ENCODE measurements at regions not wholly inside any gene's neighbourhood (a gene's known extent, or its start where the extent isn't known, plus 50 kb on each side); places are given as distances from the start of the nearest gene placed in this dataset.

DNA sequence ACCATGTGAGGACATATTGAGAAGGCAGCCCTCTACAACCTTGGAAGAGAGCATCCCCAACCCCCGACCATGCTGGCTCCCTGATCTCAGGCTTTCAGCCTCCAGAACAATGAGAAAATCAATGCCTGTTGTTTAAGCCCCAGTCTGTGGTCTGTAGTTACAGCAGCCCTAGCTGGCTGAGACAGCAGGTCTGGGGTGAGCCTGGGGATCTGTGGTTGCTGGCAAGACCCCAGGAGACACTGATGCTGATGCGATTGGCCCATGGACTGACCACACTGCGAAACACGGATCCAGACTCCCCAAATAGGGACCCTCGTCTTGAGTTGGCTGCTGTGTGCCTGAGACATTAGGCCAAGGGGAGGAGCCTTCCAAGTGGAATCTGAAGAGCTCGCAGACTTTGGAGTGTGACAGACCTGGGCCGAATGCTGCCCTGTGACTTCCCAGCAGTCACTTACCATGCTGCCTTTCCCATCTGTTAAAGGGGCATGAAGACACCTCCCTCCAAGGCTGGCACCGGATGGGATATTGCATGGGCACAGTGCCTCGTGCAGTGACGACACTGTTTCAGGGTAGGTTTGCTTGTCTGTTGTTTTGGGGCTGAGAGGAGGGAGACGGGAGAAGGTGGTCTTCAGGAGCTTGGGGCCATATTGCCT, 147.8 kb upstream of the RPL38 start:
- no peak overlapping the region for H3K9ac ChIP-seq (ENCODE audit: low read length)
- H3K9me3 ChIP-seq (ENCODE audit: low read length): no peaks in the 10 kb centered on the region
- H3K9me2 ChIP-seq (ENCODE audit: low read depth, low read length): no peaks in the 10 kb centered on the region
- TF ChIP-seq, protein P1, sequence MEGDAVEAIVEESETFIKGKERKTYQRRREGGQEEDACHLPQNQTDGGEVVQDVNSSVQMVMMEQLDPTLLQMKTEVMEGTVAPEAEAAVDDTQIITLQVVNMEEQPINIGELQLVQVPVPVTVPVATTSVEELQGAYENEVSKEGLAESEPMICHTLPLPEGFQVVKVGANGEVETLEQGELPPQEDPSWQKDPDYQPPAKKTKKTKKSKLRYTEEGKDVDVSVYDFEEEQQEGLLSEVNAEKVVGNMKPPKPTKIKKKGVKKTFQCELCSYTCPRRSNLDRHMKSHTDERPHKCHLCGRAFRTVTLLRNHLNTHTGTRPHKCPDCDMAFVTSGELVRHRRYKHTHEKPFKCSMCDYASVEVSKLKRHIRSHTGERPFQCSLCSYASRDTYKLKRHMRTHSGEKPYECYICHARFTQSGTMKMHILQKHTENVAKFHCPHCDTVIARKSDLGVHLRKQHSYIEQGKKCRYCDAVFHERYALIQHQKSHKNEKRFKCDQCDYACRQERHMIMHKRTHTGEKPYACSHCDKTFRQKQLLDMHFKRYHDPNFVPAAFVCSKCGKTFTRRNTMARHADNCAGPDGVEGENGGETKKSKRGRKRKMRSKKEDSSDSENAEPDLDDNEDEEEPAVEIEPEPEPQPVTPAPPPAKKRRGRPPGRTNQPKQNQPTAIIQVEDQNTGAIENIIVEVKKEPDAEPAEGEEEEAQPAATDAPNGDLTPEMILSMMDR (IDR thresholded peaks at IDR 0.05; ENCODE audit: low read length): no peak
- no peak for TF ChIP-seq EZH2 (IDR thresholded peaks at IDR 0.05; ENCODE audit: borderline replicate concordance, low read length)
- peaks cover 5% of the 10 kb centered on the region; the same call in 1 of the 2 replicates for H3K27me3 ChIP-seq (ENCODE audit: insufficient read depth, low read length)
- no peaks in the 10 kb centered on the region for H3K79me2 ChIP-seq (ENCODE audit: insufficient read depth, low read length)
- no peaks in the 10 kb centered on the region for H3F3A ChIP-seq (ENCODE audit: insufficient read depth, low read length)
- H3K4me1 ChIP-seq (ENCODE audit: insufficient read depth, low read length, severe bottlenecking): no peaks in the 10 kb centered on the region
- no peaks in the 10 kb centered on the region for H3K36me3 ChIP-seq (ENCODE audit: insufficient read depth, low read length)
- no peak overlapping the region for H3K4me3 ChIP-seq (ENCODE audit: low read depth, low read length, poor library complexity, severe bottlenecking)
- no peak overlapping the region for H2AFZ ChIP-seq (ENCODE audit: low read length)
- no peak overlapping the region for H3K4me2 ChIP-seq (ENCODE audit: low read length)
- no peaks in the 10 kb centered on the region for H4K20me1 ChIP-seq (ENCODE audit: insufficient read depth, low read length)
- no peak overlapping the region for H3K27ac ChIP-seq (ENCODE audit: low read depth, low read length, poor library complexity, severe bottlenecking)

DNA sequence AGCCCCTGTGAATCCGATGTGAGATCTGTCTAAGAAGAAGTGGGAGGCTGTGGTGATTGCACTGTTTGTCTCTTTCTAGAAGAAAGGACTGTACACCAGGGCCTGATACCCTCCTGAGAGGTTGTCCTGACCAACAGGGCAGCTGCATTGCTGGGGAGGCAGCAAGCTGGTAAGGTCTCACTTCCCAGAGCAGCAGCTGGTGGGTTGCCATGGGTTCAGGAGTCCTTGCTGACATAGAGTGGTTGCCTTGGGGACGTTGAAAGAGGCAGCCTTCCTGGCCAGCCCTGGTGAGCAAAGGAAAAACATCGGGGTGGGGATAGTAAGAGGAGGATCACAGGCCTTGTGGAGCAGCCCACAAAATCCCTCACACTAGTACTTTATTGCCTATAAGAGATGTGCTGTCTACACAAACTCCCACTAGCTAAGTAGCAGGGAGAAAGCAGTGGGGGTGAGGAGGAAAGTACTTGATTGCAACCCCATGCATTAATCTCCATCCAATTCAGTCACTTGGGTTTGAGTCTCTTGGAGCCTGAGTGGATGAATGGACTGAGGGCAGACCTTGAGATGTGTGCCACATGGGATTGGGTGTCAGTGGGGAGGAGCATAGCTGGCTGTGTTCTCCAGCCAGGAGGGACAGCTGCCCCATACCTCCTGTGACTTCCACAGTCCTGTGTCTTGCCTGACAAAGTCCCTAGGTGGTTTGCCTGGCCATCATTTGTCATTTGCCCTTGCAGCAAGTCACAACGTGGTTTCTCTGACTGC, 143.8 kb upstream of the RPL38 start:
- no peaks in the 10 kb centered on the region for H3K4me1 ChIP-seq (ENCODE audit: insufficient read depth, low read length, severe bottlenecking)
- H3K79me2 ChIP-seq (ENCODE audit: insufficient read depth, low read length): no peaks in the 10 kb centered on the region
- 0 out of 2 replicates have a peak, but pooled peaks cover 5% of the 10 kb centered on the region for H3K27me3 ChIP-seq (ENCODE audit: insufficient read depth, low read length)
- H3K9me2 ChIP-seq (ENCODE audit: low read depth, low read length): no peaks in the 10 kb centered on the region
- H3F3A ChIP-seq (ENCODE audit: insufficient read depth, low read length): no peaks in the 10 kb centered on the region
- H3K9ac ChIP-seq (ENCODE audit: low read length): no peak overlapping the region
- no peak overlapping the region for H3K4me2 ChIP-seq (ENCODE audit: low read length)
- H2AFZ ChIP-seq (ENCODE audit: low read length): no peak overlapping the region
- no peaks in the 10 kb centered on the region for H3K36me3 ChIP-seq (ENCODE audit: insufficient read depth, low read length)
- H3K9me3 ChIP-seq (ENCODE audit: low read length): no peaks in the 10 kb centered on the region
- no peak overlapping the region for H3K27ac ChIP-seq (ENCODE audit: low read depth, low read length, poor library complexity, severe bottlenecking)
- H3K4me3 ChIP-seq (ENCODE audit: low read depth, low read length, poor library complexity, severe bottlenecking): no peak overlapping the region
- TF ChIP-seq EZH2 (IDR thresholded peaks at IDR 0.05; ENCODE audit: borderline replicate concordance, low read length): no peak
- TF ChIP-seq, protein P1 (IDR thresholded peaks at IDR 0.05; ENCODE audit: low read length): no peak
- no peaks in the 10 kb centered on the region for H4K20me1 ChIP-seq (ENCODE audit: insufficient read depth, low read length)

DNA sequence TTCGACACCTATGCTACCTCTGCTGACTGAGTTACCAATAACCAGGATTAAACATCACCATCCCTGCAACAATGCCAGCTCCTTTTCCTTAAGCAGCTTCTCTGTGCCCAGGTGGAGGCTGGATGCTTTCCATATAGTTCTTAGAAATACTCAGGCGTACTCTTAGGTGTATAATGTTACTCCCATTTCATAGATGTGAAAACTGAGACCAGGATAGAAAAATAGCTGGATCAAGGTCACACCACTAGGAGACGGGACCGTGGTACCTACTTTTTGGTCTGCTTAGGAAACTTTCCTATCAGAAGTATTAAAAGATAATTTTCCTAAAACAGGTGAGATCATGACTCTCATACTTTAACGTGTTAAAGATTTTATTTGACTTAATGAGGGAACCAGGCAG, 141.7 kb upstream of the RPL38 start:
- Histone ChIP-seq H3K27ac (ENCODE audit: low read depth, low read length, poor library complexity, severe bottlenecking) (no peak overlapping the region), H3K4me3 (ENCODE audit: low read depth, low read length, poor library complexity, severe bottlenecking) (no peak overlapping the region), H3K4me2 (ENCODE audit: low read length) (no peak overlapping the region), H3K9me2 (ENCODE audit: low read depth, low read length) (no peaks in the 10 kb centered on the region), H3K9ac (ENCODE audit: low read length) (no peak overlapping the region), H3K79me2 (ENCODE audit: insufficient read depth, low read length) (no peaks in the 10 kb centered on the region), H3K4me1 (ENCODE audit: insufficient read depth, low read length, severe bottlenecking) (no peaks in the 10 kb centered on the region), H3F3A (ENCODE audit: insufficient read depth, low read length) (no peaks in the 10 kb centered on the region), H3K9me3 (ENCODE audit: low read length) (no peaks in the 10 kb centered on the region), H2AFZ (ENCODE audit: low read length) (no peak overlapping the region), H3K27me3 (ENCODE audit: insufficient read depth, low read length) (0 out of 2 replicates have a peak, but pooled peaks cover 3% of the 10 kb centered on the region), H4K20me1 (ENCODE audit: insufficient read depth, low read length) (no peaks in the 10 kb centered on the region), H3K36me3 (ENCODE audit: insufficient read depth, low read length) (no peaks in the 10 kb centered on the region)
- no peak for TF ChIP-seq EZH2 (IDR thresholded peaks at IDR 0.05; ENCODE audit: borderline replicate concordance, low read length)
- TF ChIP-seq, protein P1 (IDR thresholded peaks at IDR 0.05; ENCODE audit: low read length): no peak

All from OCI-LY1 (cell line).